Esophagus squamous epithelium (tissue), 5 donors: ENCODE measurements at regions not wholly inside any gene's neighbourhood (a gene's known extent, or its start where the extent isn't known, plus 50 kb on each side); places are given as distances from the start of the nearest gene placed in this dataset.
"Not testable (repeated sequence)": the region's sequence is repeated elsewhere in the genome, so short reads cannot be mapped to it uniquely, and the experiment has no call there.

Experiments used
- DNase-seq: peaks from one replicate; lab custom pipeline; 2025; lab: John Stamatoyannopoulos, UW
- H3K27ac ChIP-seq, 4 donors: fragments of 200-600 bp; sonication (generic); one replicate each; pipeline ENCODE4 v1.5.1; 2016 to 2019; ENCODE audit warnings: mild to moderate bottlenecking in 1 of 4
- H3K27me3 ChIP-seq, 4 donors: fragments of 200-600 bp; sonication (generic); 1 replicate in 3 of 4; 2 replicates in 1 of 4; pipeline versions ENCODE4 v1.5.1 to v1.6.0; 2017 to 2021; ENCODE audit warnings: antibody characterized with exemption in 1 of 4
- H3K36me3 ChIP-seq, 3 donors: fragments of 200-600 bp; sonication (generic); one replicate each; pipeline ENCODE4 v1.5.1; 2016 to 2019
- H3K4me1 ChIP-seq, 3 donors: fragments of 200-600 bp; sonication (generic); one replicate each; pipeline ENCODE4 v1.5.1; 2017 to 2019
- H3K4me3 ChIP-seq, 4 donors: fragments of 200-600 bp; sonication (generic); 1 replicate in 3 of 4; 2 replicates in 1 of 4; pipeline ENCODE4 v1.5.1; 2016 to 2019; ENCODE audit warnings: mild to moderate bottlenecking in 2 of 4, moderate library complexity in 1 of 4
- H3K9me3 ChIP-seq, 3 donors: fragments of 200-600 bp; sonication (generic); one replicate each; pipeline ENCODE4 v1.5.1; 2016 to 2019
- POLR2A ChIP-seq, 4 donors: fragments of 450-650 bp; IDR thresholded peaks; one replicate each; pipeline ENCODE4 v1.6.1; 2017; ENCODE audit warnings: antibody characterized with exemption in 4 of 4, mild to moderate bottlenecking in 4 of 4, moderate library complexity in 3 of 4
- WGBS, 2 donors: methylation state at CpG; one replicate each; pipeline ENCODE4 v1.1.5; 2018; 5-methylcytosine and 5-hydroxymethylcytosine counted together
- intact Hi-C: fragments of 100-400 bp; cut with DNase I; formaldehyde crosslinking; loops from one replicate; pipeline ENCODE4 v1.15.0; 2022
- TF ChIP-seq, protein P1 (sequence below), 6 experiments: fragments of 450-650 bp in 4 of 6; fragments of 200-600 bp in 2 of 6; sonication (generic) in 2 of 6; IDR thresholded peaks; one replicate each; pipeline ENCODE4 v1.5.1; 2016 to 2019; ENCODE audit warnings: antibody characterized with exemption in 6 of 6, mild to moderate bottlenecking in 4 of 6, moderate library complexity in 4 of 6
- donor health status: DM: yes; HTN: yes; CAD: no.

DNA sequence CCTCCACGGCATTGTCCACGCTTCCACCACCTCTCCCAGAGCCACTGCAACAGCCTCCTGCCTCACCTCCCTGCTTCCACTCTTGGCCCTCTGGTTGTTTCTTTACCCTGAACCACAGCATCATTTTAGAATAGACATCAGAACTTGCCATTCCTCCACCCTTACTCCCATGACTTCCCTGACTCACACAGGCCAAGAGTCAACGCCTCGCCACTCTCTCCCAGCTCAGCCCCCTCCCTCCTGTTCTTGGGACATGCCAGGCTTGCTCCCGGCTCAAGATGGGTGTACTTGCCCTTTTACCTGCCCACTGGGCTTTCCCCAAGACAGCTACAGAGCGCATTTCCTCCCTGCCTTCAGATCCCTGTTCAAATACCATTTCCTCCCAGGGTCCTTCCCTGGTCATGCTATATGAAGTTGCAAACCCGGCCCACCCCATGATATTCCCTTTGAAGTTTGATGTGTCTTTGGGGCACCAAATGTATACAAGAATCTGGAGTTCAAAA lies 429.1 kb downstream of the RPS24 start:
- TF ChIP-seq, protein P1, sequence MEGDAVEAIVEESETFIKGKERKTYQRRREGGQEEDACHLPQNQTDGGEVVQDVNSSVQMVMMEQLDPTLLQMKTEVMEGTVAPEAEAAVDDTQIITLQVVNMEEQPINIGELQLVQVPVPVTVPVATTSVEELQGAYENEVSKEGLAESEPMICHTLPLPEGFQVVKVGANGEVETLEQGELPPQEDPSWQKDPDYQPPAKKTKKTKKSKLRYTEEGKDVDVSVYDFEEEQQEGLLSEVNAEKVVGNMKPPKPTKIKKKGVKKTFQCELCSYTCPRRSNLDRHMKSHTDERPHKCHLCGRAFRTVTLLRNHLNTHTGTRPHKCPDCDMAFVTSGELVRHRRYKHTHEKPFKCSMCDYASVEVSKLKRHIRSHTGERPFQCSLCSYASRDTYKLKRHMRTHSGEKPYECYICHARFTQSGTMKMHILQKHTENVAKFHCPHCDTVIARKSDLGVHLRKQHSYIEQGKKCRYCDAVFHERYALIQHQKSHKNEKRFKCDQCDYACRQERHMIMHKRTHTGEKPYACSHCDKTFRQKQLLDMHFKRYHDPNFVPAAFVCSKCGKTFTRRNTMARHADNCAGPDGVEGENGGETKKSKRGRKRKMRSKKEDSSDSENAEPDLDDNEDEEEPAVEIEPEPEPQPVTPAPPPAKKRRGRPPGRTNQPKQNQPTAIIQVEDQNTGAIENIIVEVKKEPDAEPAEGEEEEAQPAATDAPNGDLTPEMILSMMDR (IDR thresholded peaks at IDR 0.05): no peak
- no peak for TF ChIP-seq POLR2A (IDR thresholded peaks at IDR 0.05)
- Histone ChIP-seq H3K4me3 (no peak overlapping the region), H3K4me1 (no peaks in the 10 kb centered on the region), H3K27ac (no peak overlapping the region), H3K36me3 (no peaks in the 10 kb centered on the region), H3K9me3 (no peaks in the 10 kb centered on the region), H3K27me3 (peaks cover 0 to 1% (median 0%) of the 10 kb centered on the region in 4 donors)
- DNase-seq: no peak
- intact Hi-C loops: no loop called here
- WGBS, 2 donors: 62 to 68% methylated on average over 6 to 7 of the region's 7 CpGs

DNA sequence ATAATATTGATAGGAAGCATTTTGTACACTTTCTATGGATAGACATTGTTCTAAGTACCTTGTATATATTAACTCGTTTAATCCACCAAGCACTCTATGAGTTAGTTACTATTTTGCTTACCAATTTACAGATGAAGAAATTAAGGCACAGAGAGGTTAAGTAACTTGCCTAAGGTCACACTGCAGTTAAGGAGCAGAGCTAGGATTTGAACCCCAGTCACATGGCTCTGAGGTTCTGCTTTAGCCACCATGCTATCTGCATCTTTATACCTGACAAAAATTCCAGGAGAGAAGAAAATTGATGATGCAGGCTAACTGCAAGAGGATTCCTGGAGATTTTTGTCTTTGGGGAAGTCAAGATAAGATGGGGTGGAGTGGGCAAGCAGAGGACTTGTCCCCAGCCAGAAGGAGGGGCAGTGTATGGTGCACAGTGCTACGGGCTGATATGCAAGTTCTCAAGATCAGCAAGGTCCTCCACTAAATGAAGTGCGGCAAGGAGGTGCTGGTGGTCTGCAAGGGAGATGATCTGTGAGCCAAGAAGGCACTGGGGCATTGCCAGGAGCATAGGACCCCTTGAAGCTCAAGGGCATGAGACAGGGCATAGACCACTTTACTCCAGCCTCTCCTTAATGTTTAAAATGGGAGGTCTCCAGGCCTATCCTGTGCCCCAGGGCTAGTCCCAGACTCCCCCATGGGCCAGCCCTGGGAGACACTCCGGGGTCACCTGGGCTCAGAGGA lies 430.6 kb downstream of the RPS24 start:
- Histone ChIP-seq H3K27ac (no peak overlapping the region), H3K36me3 (no peaks in the 10 kb centered on the region), H3K4me3 (no peak overlapping the region), H3K4me1 (no peaks in the 10 kb centered on the region), H3K9me3 (no peaks in the 10 kb centered on the region), H3K27me3 (no peaks in the 10 kb centered on the region)
- DNase-seq: no peak
- intact Hi-C loops: no loop called here
- WGBS, 2 donors: 44 to 78% methylated on average over 2 to 3 of the region's 4 CpGs
- TF ChIP-seq, protein P1 (IDR thresholded peaks at IDR 0.05): no peak
- no peak for TF ChIP-seq POLR2A (IDR thresholded peaks at IDR 0.05)

DNA sequence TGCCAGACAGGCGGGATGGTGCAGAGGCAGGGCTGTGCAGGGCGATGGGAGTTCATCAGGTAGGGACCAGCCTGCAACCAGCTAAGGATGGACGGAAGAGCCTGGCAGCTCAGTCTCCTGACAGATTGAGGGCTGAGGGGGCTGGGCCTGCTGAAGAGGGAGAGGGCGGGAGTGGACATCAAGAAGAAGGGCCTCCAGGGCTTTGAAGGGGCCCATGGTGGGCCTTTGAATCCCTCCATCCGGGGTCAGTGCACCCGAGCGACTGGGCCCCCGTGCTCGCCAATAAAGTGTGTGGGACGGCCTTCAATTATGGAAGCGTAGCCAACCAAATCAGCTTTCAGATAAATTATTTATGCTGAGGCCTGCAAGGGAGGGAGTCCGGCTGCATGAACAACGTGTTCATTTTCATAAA lies 431.2 kb downstream of the RPS24 start:
- no peak overlapping the region for H3K27ac ChIP-seq

DNA sequence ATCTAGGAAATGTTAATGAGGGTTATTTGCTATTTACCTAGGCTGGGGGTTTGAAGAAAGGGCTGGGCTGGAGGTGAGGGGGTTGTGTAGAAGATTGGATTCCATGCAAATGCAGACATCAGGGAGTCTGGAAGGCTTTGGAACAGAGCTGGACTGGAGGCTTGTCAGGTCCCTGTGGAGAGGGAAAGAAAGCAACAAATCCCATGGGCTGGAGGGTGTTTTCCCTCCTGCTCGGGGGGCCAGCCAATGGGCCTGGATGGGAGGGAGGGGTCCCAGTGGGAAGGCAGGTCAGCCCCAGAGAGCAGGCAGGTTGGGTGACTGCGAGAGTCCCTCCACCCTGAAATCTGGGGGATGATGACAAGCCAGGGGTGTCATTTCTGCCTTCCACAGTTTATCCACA lies 431.8 kb downstream of the RPS24 start:
- no peaks in the 10 kb centered on the region for H3K4me1 ChIP-seq
- no peak overlapping the region for H3K4me3 ChIP-seq
- intact Hi-C loops: no loop called here
- H3K9me3 ChIP-seq: no peaks in the 10 kb centered on the region
- TF ChIP-seq, protein P1 (IDR thresholded peaks at IDR 0.05): no peak
- TF ChIP-seq POLR2A (IDR thresholded peaks at IDR 0.05): no peak
- no peaks in the 10 kb centered on the region for H3K27me3 ChIP-seq
- H3K36me3 ChIP-seq: no peaks in the 10 kb centered on the region
- no peak overlapping the region for H3K27ac ChIP-seq
- no peak for DNase-seq
- WGBS, 2 donors: 50 to 93% methylated on average over 1 to 2 of the region's 2 CpGs

More for the DNA sequence above, 431.2 kb downstream of the RPS24 start:
- intact Hi-C loops: no loop called here
- Histone ChIP-seq H3K27me3 (no peaks in the 10 kb centered on the region), H3K4me3 (no peak overlapping the region), H3K4me1 (no peaks in the 10 kb centered on the region), H3K36me3 (no peaks in the 10 kb centered on the region), H3K9me3 (no peaks in the 10 kb centered on the region)
- no peak for DNase-seq
- TF ChIP-seq, protein P1 (IDR thresholded peaks at IDR 0.05): no peak
- TF ChIP-seq POLR2A (IDR thresholded peaks at IDR 0.05): no peak
- 69 to 70% methylated on average over 9 to 11 of the region's 13 CpGs for WGBS, 2 donors

DNA sequence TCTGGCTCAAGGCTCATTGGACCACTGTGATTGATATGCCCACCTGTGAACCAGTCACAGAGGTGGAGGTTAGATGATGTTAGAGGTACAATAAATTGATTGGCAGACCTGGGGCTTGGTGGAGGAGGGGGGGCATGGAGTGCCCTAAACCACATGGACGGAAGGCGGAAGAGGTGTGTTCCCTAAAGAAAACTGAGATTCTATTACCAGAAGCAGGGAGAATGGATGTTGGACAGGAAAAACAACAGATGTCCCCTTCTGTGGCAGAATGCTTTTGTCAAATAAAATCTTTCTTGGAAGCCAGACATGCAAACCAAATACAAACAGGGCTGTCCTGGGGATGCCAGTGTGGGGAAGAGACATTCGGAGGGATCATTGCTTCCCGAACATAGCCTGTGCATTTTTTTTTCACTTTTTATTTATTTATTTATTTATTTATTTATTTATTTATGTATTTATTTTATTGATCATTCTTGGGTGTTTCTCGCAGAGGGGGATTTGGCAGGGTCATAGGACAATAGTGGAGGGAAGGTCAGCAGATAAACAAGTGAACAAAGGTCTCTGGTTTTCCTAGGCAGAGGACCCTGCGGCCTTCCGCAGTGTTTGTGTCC lies 433.9 kb downstream of the RPS24 start:
- H3K4me3 ChIP-seq: no peak overlapping the region
- WGBS, 2 donors: 78 to 79% methylated on average over 4 of the region's 7 CpGs
- H3K4me1 ChIP-seq: no peaks in the 10 kb centered on the region
- no peak for DNase-seq
- H3K27ac ChIP-seq: no peak overlapping the region
- H3K27me3 ChIP-seq: no peaks in the 10 kb centered on the region
- intact Hi-C loops: no loop called here
- no peaks in the 10 kb centered on the region for H3K36me3 ChIP-seq
- no peaks in the 10 kb centered on the region for H3K9me3 ChIP-seq
- TF ChIP-seq POLR2A (IDR thresholded peaks at IDR 0.05): no peak
- TF ChIP-seq, protein P1 (IDR thresholded peaks at IDR 0.05): no peak

DNA sequence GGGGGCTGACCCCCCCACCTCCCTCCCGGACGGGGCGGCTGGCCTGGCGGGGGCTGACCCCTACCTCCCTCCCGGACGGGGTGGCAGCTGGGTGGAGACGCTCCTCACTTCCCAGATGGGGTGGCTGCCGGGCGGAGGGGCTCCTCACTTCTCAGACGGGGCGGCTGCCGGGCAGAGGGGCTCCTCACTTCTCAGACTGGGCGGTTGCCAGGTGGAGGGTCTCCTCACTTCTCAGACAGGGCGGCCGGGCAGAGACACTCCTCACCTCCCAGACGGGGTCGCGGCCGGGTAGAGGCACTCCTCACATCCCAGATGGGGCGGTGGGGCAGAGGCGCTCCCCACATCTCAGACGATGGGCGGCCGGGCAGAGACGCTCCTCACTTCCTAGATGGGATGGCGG lies 435.1 kb downstream of the RPS24 start:
- not testable (repeated sequence) for DNase-seq

More for the DNA sequence above, 435.1 kb downstream of the RPS24 start:
- no CpG with 5 or more reads among the region's 26 CpGs for WGBS, 2 donors
- H3K4me3 ChIP-seq, H3K27ac ChIP-seq, intact Hi-C loops, H3K9me3 ChIP-seq, H3K36me3 ChIP-seq, H3K27me3 ChIP-seq, H3K4me1 ChIP-seq: not testable (repeated sequence)
